Fibroblast of skin of back (primary cell): ENCODE measurements at regions not wholly inside any gene's neighbourhood (a gene's known extent, or its start where the extent isn't known, plus 50 kb on each side); places are given as distances from the start of the nearest gene placed in this dataset.
"Not testable (repeated sequence)": the region's sequence is repeated elsewhere in the genome, so short reads cannot be mapped to it uniquely, and the experiment has no call there.

Experiments used
- DNase-seq: peaks from one replicate; pipeline ENCODE4 v3.0.0-alpha.2; 2013

GRCh38 chr14:38000340-38000739 lies 207.4 kb upstream of the SSTR1 start:
- DNase-seq: no peak

GRCh38 chr14:38001501-38001900 lies 206.2 kb upstream of the SSTR1 start:
- DNase-seq: no peak

- DNase-seq: no peak
Observed at GRCh38 chr14:38003746-38004609, 203.7 kb upstream of the SSTR1 start.

- DNase-seq: no peak
Observed at GRCh38 chr14:38004610-38004879, 203.2 kb upstream of the SSTR1 start.

- DNase-seq: peak; percentile 10
Observed at GRCh38 chr14:38011156-38011555, 196.5 kb upstream of the SSTR1 start.

GRCh38 chr14:38012056-38012455 lies 195.6 kb upstream of the SSTR1 start:
- DNase-seq: no peak

GRCh38 chr14:38016497-38016896 lies 191.2 kb upstream of the SSTR1 start:
- DNase-seq: peak; percentile 1

GRCh38 chr14:38021861-38022260 lies 185.8 kb upstream of the SSTR1 start:
- no peak for DNase-seq

- DNase-seq: no peak
Observed at GRCh38 chr14:38022775-38023174, 184.9 kb upstream of the SSTR1 start.

- no peak for DNase-seq
Observed at GRCh38 chr14:38038171-38038570, 169.5 kb upstream of the SSTR1 start.

GRCh38 chr14:38038986-38039385 lies 168.7 kb upstream of the SSTR1 start:
- no peak for DNase-seq

GRCh38 chr14:38039496-38039895 lies 168.2 kb upstream of the SSTR1 start:
- no peak for DNase-seq

GRCh38 chr14:38040411-38040810 lies 167.3 kb upstream of the SSTR1 start:
- DNase-seq: no peak

GRCh38 chr14:38042322-38042721 lies 165.4 kb upstream of the SSTR1 start:
- peak; percentile 88 for DNase-seq

- DNase-seq: no peak
Observed at GRCh38 chr14:38044710-38045109, 163.0 kb upstream of the SSTR1 start.

- DNase-seq: no peak
Observed at GRCh38 chr14:38045461-38045860, 162.2 kb upstream of the SSTR1 start.

- no peak for DNase-seq
Observed at GRCh38 chr14:38046160-38046559, 161.5 kb upstream of the SSTR1 start.

- no peak for DNase-seq
Observed at GRCh38 chr14:38047195-38047902, 160.4 kb upstream of the SSTR1 start.

GRCh38 chr14:38053666-38054065 lies 154.0 kb upstream of the SSTR1 start:
- DNase-seq: no peak

GRCh38 chr14:38056270-38056669 lies 151.4 kb upstream of the SSTR1 start:
- peak; percentile 2 for DNase-seq

- not testable (repeated sequence) for DNase-seq
Observed at GRCh38 chr14:38062223-38062622, 145.5 kb upstream of the SSTR1 start.

- DNase-seq: no peak
Observed at GRCh38 chr14:38063711-38064320, 143.9 kb upstream of the SSTR1 start.

GRCh38 chr14:38065106-38065762 lies 142.5 kb upstream of the SSTR1 start:
- DNase-seq: no peak
